Ascending aorta (tissue), 2 donors: ENCODE measurements at regions not wholly inside any gene's neighbourhood (a gene's known extent, or its start where the extent isn't known, plus 50 kb on each side); places are given as distances from the start of the nearest gene placed in this dataset.

Source experiments
- DNase-seq, 2 donors: peaks; one replicate each; pipeline ENCODE4 v3.0.0-alpha.2; 2019; ENCODE audit warnings: low spot score in 2 of 2
- H3K27ac ChIP-seq, 2 donors: fragments of 200-600 bp; sonication (generic); one replicate each; pipeline ENCODE4 v1.5.1; 2016 to 2017; ENCODE audit warnings: mild to moderate bottlenecking in 1 of 2
- H3K27me3 ChIP-seq: fragments of 200-600 bp; sonication (generic); one replicate; pipeline ENCODE4 v1.5.1; 2017
- H3K36me3 ChIP-seq, 2 donors: fragments of 200-600 bp; sonication (generic); one replicate each; pipeline ENCODE4 v1.5.1; 2016
- H3K4me1 ChIP-seq, 2 donors: fragments of 200-600 bp; sonication (generic); one replicate each; pipeline ENCODE4 v1.5.1; 2016 to 2017; ENCODE audit warnings: mild to moderate bottlenecking in 1 of 2
- H3K4me3 ChIP-seq, 2 donors: fragments of 200-600 bp; sonication (generic); one replicate each; pipeline ENCODE4 v1.5.1; 2016 to 2017; ENCODE audit warnings: mild to moderate bottlenecking in 1 of 2
- H3K9me3 ChIP-seq, 2 donors: fragments of 200-600 bp; sonication (generic); one replicate each; pipeline ENCODE4 v1.5.1; 2016
- intact Hi-C: fragments of 100-400 bp; cut with DNase I; formaldehyde crosslinking; loops from one replicate; pipeline ENCODE4 v1.15.1; 2023
- TF ChIP-seq, protein P1 (sequence below), 3 experiments: fragments of 200-600 bp in 2 of 3; fragments of 450-650 bp in 1 of 3; sonication (generic) in 2 of 3; IDR thresholded peaks; one replicate each; pipeline ENCODE4 v1.5.1; 2016 to 2019; ENCODE audit warnings: antibody characterized with exemption in 3 of 3, mild to moderate bottlenecking in 1 of 3, moderate library complexity in 1 of 3

DNA sequence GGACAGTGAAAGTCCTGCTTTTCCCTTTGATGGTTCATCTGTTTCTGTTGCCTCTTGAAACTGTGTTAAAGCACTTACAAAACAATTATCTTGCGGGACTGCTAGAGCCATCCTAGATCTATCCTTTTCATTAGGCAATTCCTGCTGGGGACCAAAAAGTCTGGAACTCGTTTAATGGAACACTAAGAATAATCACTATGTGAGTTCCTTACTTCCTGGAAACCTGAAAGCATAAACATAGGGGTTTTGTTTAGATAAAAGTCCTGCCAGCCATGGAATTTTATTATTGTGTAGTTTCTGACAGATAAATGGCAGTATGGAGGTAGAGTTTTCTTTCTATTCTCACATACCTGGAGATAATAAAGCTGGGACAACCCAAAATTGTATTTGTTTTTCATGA, 1133.3 kb downstream of the SORCS3 start:
- Histone ChIP-seq H3K4me1 (no peaks in the 10 kb centered on the region), H3K27me3 (no peaks in the 10 kb centered on the region), H3K4me3 (no peak overlapping the region), H3K9me3 (no peaks in the 10 kb centered on the region), H3K27ac (no peak overlapping the region), H3K36me3 (no peaks in the 10 kb centered on the region)
- TF ChIP-seq, protein P1, sequence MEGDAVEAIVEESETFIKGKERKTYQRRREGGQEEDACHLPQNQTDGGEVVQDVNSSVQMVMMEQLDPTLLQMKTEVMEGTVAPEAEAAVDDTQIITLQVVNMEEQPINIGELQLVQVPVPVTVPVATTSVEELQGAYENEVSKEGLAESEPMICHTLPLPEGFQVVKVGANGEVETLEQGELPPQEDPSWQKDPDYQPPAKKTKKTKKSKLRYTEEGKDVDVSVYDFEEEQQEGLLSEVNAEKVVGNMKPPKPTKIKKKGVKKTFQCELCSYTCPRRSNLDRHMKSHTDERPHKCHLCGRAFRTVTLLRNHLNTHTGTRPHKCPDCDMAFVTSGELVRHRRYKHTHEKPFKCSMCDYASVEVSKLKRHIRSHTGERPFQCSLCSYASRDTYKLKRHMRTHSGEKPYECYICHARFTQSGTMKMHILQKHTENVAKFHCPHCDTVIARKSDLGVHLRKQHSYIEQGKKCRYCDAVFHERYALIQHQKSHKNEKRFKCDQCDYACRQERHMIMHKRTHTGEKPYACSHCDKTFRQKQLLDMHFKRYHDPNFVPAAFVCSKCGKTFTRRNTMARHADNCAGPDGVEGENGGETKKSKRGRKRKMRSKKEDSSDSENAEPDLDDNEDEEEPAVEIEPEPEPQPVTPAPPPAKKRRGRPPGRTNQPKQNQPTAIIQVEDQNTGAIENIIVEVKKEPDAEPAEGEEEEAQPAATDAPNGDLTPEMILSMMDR (IDR thresholded peaks at IDR 0.05), result no peak
- no peak for DNase-seq
- intact Hi-C loops, result no loop called here

DNA sequence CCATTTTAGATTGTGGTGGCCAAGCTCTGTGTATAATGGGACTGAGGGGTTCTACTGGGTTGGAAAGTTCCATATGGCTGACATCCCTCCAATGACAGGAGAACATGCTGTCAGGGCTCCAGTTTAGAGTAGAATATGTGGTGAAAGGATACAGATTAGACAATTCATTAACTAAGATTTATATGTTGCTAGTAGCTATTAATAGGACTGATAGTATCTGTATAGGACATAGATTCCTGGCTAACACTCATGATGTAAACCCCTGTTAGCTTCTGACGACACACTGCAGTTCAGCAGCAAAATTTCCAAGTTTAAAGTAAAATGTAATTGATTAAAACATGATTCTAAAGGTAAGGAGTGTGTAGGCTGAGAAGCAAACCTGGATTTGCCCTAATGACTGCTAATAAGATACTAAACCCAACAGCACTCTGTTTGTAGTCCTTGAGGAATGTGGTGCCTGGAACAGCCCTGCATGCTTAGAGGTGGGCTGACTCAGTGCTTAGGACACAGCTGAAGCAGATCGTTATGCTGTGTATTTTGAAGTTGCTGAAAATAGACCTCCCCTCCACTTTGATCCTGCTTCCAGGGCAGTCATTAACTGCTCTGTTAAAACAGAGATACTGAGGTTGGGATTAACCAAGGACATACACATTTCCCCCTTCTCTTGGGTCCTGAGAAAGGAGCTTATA, 1129.6 kb downstream of the SORCS3 start:
- no peaks in the 10 kb centered on the region for H3K4me1 ChIP-seq

DNA sequence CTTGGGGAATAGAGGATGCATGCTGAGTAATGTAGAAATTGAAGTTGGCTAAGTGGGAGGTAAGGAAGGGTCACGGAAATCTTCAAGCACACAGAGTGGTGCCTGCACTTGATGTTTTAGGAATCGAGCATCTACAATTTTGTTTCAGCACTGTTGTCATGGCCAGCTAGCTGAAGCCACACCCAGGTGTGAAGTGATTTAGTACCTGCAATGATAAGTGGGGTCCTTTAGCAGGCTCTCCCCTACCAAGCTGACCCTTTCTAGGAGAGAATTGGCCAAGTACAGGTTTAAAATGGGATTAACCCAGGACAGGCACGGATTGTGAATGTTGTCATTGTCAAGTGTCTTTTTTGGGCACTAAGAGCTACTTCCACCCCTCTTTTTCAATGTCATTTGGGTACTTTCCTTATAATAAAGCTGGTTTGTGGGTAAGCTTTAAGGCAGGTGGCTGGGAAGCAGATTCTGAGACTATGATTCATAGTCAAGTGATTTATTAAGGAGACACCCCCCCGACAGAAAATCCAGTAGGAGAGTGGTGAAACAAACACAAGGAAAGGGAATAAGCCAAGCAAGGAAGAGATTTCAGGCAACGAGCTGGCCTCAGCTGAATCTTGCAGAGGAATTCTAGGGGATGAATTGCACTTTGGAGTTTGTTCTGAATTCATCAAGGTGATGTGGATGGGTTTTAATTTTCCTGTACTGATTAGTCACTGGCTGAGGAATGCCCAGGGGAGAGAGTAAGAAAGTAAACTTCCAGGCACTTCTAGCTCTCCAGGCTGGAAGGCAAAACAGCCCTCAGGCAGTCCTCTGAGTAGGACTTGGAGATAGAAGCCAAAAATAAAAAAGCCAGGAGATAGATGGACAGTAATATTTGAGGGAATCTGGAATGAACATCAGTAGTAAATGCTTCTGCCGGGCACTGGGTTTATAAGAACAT, 1128.4 kb downstream of the SORCS3 start:
- Histone ChIP-seq H3K36me3 (no peaks in the 10 kb centered on the region), H3K9me3 (no peaks in the 10 kb centered on the region), H3K4me3 (no peak overlapping the region), H3K27ac (no peak overlapping the region), H3K27me3 (no peaks in the 10 kb centered on the region), H3K4me1 (no peaks in the 10 kb centered on the region)
- intact Hi-C loops, result no loop called here
- DNase-seq, result no peak
- TF ChIP-seq, protein P1 (IDR thresholded peaks at IDR 0.05), result no peak

More for the DNA sequence above, 1129.6 kb downstream of the SORCS3 start:
- DNase-seq, result no peak
- Histone ChIP-seq H3K36me3 (no peaks in the 10 kb centered on the region), H3K9me3 (no peaks in the 10 kb centered on the region), H3K4me3 (no peak overlapping the region), H3K27me3 (no peaks in the 10 kb centered on the region), H3K27ac (no peak overlapping the region)
- TF ChIP-seq, protein P1 (IDR thresholded peaks at IDR 0.05), result no peak
- intact Hi-C loops, result no loop called here

DNA sequence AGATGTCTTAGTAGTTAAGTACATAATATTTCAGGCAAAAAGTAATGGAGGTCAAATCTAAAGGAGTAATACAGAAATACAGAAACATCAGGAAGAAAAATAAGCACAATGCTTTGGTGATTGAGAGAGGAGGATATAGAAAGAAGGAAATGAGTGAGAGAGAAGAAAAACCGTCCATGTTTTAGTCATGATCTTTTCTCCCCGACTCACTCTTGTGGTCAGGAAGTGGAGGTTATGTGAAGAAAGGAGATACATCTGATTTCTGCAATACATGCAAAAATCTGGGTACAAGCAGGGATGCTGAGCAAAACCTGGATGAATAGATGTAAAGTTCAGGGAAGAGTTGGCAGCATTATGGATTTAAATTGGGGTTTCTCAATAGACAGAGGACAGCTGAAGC, 1122.5 kb downstream of the SORCS3 start:
- H3K9me3 ChIP-seq, result no peaks in the 10 kb centered on the region
- no peak overlapping the region for H3K4me3 ChIP-seq
- no peaks in the 10 kb centered on the region for H3K27me3 ChIP-seq
- intact Hi-C loops, result no loop called here
- H3K4me1 ChIP-seq, result no peaks in the 10 kb centered on the region
- no peak for DNase-seq
- H3K36me3 ChIP-seq, result no peaks in the 10 kb centered on the region
- H3K27ac ChIP-seq, result no peak overlapping the region
- TF ChIP-seq, protein P1 (IDR thresholded peaks at IDR 0.05), result no peak

DNA sequence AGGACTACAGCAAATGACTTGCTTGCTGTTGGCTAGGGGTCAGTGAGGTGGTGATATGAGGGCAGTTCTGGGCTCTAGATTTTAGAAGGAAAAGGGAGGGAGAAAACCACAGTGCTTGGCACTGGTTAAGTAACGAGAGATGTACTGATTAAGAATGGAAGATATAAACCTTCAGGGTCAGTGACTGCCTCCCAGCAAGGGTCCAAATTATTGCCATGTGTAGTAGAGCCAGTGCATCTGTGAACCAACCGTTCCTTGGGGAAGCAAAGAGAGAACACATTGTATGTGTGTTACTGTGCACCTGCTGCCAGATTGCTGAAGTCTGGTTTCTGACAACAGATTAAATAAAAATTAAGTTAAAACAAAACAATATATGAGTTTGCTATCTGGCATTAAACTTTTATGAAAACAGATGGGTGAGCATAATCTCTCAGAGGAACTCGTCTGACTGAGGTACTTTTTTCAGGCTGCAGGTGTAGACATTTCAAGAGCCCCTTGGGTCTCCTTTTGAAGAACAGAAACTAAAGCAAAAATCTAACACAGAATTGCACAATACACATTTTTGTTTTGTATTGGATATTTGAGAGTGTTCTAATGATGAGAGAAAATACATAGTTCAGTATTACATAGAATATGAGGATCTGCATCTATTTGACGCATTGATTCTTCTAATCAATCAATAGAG, 1120.6 kb downstream of the SORCS3 start:
- intact Hi-C loops, result no loop called here
- TF ChIP-seq, protein P1 (IDR thresholded peaks at IDR 0.05), result no peak
- no peak for DNase-seq
- Histone ChIP-seq H3K36me3 (no peaks in the 10 kb centered on the region), H3K27ac (no peak overlapping the region), H3K4me3 (no peak overlapping the region), H3K27me3 (no peaks in the 10 kb centered on the region), H3K9me3 (no peaks in the 10 kb centered on the region), H3K4me1 (no peaks in the 10 kb centered on the region)
